Hepatocyte (in vitro differentiated cells): ENCODE measurements at regions not wholly inside any gene's neighbourhood (a gene's known extent, or its start where the extent isn't known, plus 50 kb on each side); places are given as distances from the start of the nearest gene placed in this dataset.

Experiments
- DNase-seq: peaks from one replicate; pipeline ENCODE4 v3.0.0-alpha.2; 2016; ENCODE audit warnings: low spot score
- H2AFZ ChIP-seq: fragments of 200-600 bp; sonication (generic); 2 replicates; pipeline ENCODE4 v1.6.0; 2016; ENCODE audit warnings: antibody characterized with exemption, mild to moderate bottlenecking
- H3K27ac ChIP-seq: fragments of 200-600 bp; sonication (generic); 2 replicates; pipeline ENCODE4 v1.5.1; 2016; ENCODE audit warnings: mild to moderate bottlenecking
- H3K27me3 ChIP-seq: fragments of 200-600 bp; sonication (generic); 2 replicates; pipeline ENCODE4 v1.6.1; 2016
- H3K36me3 ChIP-seq: fragments of 200-600 bp; sonication (generic); replicated peaks from 2 replicates; pipeline ENCODE4 v1.5.1; 2016; ENCODE audit warnings: low read depth; ENCODE audit not compliant: insufficient read depth
- H3K4me1 ChIP-seq: fragments of 200-600 bp; sonication (generic); 2 replicates; pipeline ENCODE4 v1.5.1; 2016; ENCODE audit warnings: mild to moderate bottlenecking, moderate library complexity; ENCODE audit not compliant: insufficient read depth
- H3K4me2 ChIP-seq: fragments of 200-600 bp; sonication (generic); 2 replicates; pipeline ENCODE4 v1.6.0; 2016
- H3K4me3 ChIP-seq: fragments of 200-600 bp; sonication (generic); 2 replicates; pipeline ENCODE4 v1.5.1; 2016; ENCODE audit warnings: mild to moderate bottlenecking
- H3K79me2 ChIP-seq: fragments of 200-600 bp; sonication (generic); 2 replicates; pipeline ENCODE4 v1.6.0; 2017; ENCODE audit warnings: mild to moderate bottlenecking
- H3K9me2 ChIP-seq: fragments of 200-600 bp; sonication (generic); replicated peaks from 2 replicates; pipeline ENCODE4 v1.6.0; 2017; ENCODE audit warnings: mild to moderate bottlenecking; ENCODE audit not compliant: insufficient read depth
- H3K9me3 ChIP-seq: fragments of 200-600 bp; sonication (generic); 2 replicates; pipeline ENCODE4 v1.5.1; 2016; ENCODE audit warnings: low read depth, mild to moderate bottlenecking
- H4K20me1 ChIP-seq: fragments of 200-600 bp; sonication (generic); 2 replicates; pipeline ENCODE4 v1.6.0; 2016; ENCODE audit warnings: mild to moderate bottlenecking; ENCODE audit not compliant: insufficient read depth, poor library complexity, severe bottlenecking
- CTCF ChIP-seq: fragments of 200-600 bp; sonication (generic); IDR thresholded peaks from 2 replicates; pipeline ENCODE4 v1.5.1; 2016; ENCODE audit warnings: antibody characterized with exemption, mild to moderate bottlenecking; ENCODE audit not compliant: poor library complexity
- EZH2 ChIP-seq: fragments of 200-600 bp; sonication (generic); IDR thresholded peaks from 2 replicates; pipeline ENCODE4 v1.6.1; 2016; ENCODE audit warnings: antibody characterized with exemption, mild to moderate bottlenecking, borderline replicate concordance
- EZH2phosphoT487 ChIP-seq: fragments of 200-600 bp; sonication (generic); IDR thresholded peaks from one replicate; pipeline ENCODE4 v1.6.1; 2018; ENCODE audit warnings: antibody characterized with exemption, mild to moderate bottlenecking, low read depth, moderate library complexity; ENCODE audit not compliant: unreplicated experiment, severe bottlenecking
- WGBS: methylation state at CpG from one replicate; pipeline ENCODE4 v1.1.6; 2016; ENCODE audit warnings: low lambda C conversion rate; ENCODE audit errors: missing lambda C conversion rate; 5-methylcytosine and 5-hydroxymethylcytosine counted together

GRCh38 chr4:84003046-84003445, 467.1 kb downstream of the GPAT3 start:
- no peak overlapping the region for H3K27ac ChIP-seq
- H3K4me2 ChIP-seq = no peak overlapping the region
- H3K9me3 ChIP-seq = no peaks in the 10 kb centered on the region
- no peaks in the 10 kb centered on the region for H3K27me3 ChIP-seq
- WGBS = 94% methylated on average over 2 of the region's 2 CpGs
- H3K4me1 ChIP-seq = no peaks in the 10 kb centered on the region
- H3K36me3 ChIP-seq = no peaks in the 10 kb centered on the region
- no peak for DNase-seq
- no peak overlapping the region for H2AFZ ChIP-seq
- no peaks in the 10 kb centered on the region for H4K20me1 ChIP-seq
- TF ChIP-seq CTCF (no peak), EZH2 (no peak)
- H3K9me2 ChIP-seq = no peaks in the 10 kb centered on the region
- no peak overlapping the region for H3K4me3 ChIP-seq
- no peaks in the 10 kb centered on the region for H3K79me2 ChIP-seq

- Histone ChIP-seq H3K4me3 (no peak overlapping the region), H3K9me2 (no peaks in the 10 kb centered on the region), H4K20me1 (no peaks in the 10 kb centered on the region), H3K79me2 (no peaks in the 10 kb centered on the region), H3K4me1 (no peaks in the 10 kb centered on the region), H3K9me3 (no peaks in the 10 kb centered on the region), H2AFZ (no peak overlapping the region), H3K36me3 (no peaks in the 10 kb centered on the region), H3K27ac (no peak overlapping the region), H3K4me2 (no peak overlapping the region), H3K27me3 (no peaks in the 10 kb centered on the region)
- no peak for TF ChIP-seq CTCF
- no peak for TF ChIP-seq EZH2
- no peak for TF ChIP-seq EZH2phosphoT487
- DNase-seq = no peak
- WGBS = 89% methylated on average over 2 of the region's 2 CpGs
Observed at GRCh38 chr4:84001876-84002569, 466.1 kb downstream of the GPAT3 start.

GRCh38 chr4:83996254-83996653, 460.3 kb downstream of the GPAT3 start:
- no peak for TF ChIP-seq EZH2phosphoT487
- no peak for TF ChIP-seq CTCF
- TF ChIP-seq EZH2 = no peak
- no peak overlapping the region for H3K4me2 ChIP-seq
- no peak overlapping the region for H3K4me3 ChIP-seq
- no peaks in the 10 kb centered on the region for H3K79me2 ChIP-seq
- no peaks in the 10 kb centered on the region for H3K9me2 ChIP-seq
- H3K9me3 ChIP-seq = no peaks in the 10 kb centered on the region
- DNase-seq = no peak
- H2AFZ ChIP-seq = no peak overlapping the region
- 61% methylated on average over 3 of the region's 3 CpGs for WGBS
- H3K27ac ChIP-seq = no peak overlapping the region
- no peaks in the 10 kb centered on the region for H4K20me1 ChIP-seq
- H3K4me1 ChIP-seq = no peaks in the 10 kb centered on the region
- H3K36me3 ChIP-seq = no peaks in the 10 kb centered on the region
- H3K27me3 ChIP-seq = no peaks in the 10 kb centered on the region

GRCh38 chr4:83993774-83994173, 457.9 kb downstream of the GPAT3 start:
- no peak for TF ChIP-seq EZH2phosphoT487
- peak; percentile 12 for TF ChIP-seq CTCF
- no peak for DNase-seq
- no peaks in the 10 kb centered on the region for H3K27me3 ChIP-seq
- no peaks in the 10 kb centered on the region for H3K36me3 ChIP-seq
- 45% methylated on average over 7 of the region's 7 CpGs for WGBS
- no peak overlapping the region for H3K4me3 ChIP-seq
- no peak overlapping the region for H3K27ac ChIP-seq
- H3K9me3 ChIP-seq = no peaks in the 10 kb centered on the region
- H4K20me1 ChIP-seq = no peaks in the 10 kb centered on the region
- no peak overlapping the region for H3K4me2 ChIP-seq
- no peaks in the 10 kb centered on the region for H3K9me2 ChIP-seq
- H3K79me2 ChIP-seq = no peaks in the 10 kb centered on the region
- H2AFZ ChIP-seq = no peak overlapping the region
- no peaks in the 10 kb centered on the region for H3K4me1 ChIP-seq
